HepG2 (cell line): ENCODE measurements at regions not wholly inside any gene's neighbourhood (a gene's known extent, or its start where the extent isn't known, plus 50 kb on each side); places are given as distances from the start of the nearest gene placed in this dataset.

Experiments
- ATAC-seq: fragments of 200-7000 bp; cut with Tn5 transposase; 3 replicates; pipeline ENCODE4 v1.9.1; 2020; ENCODE audit warnings: mild to moderate bottlenecking, moderate library complexity
- BruUV-seq: library from RNA; stranded (reverse); fragments of 400-500 nt; replicated peaks from 2 replicates; lab custom pipeline; 2021; lab: Mats Ljungman, UMichigan
- CTCF ChIA-PET: fragments of 300-600 bp; formaldehyde crosslinking; extraction: SDS; loops from one replicate; lab custom pipeline; 2021; ENCODE audit warnings: low total read pairs, inconsistent platforms, low intra/inter-chr PET ratio; lab: Yijun Ruan, JAX
- POLR2A ChIA-PET: fragments of 350-600 bp; sonication (Branson Sonifier 250); formaldehyde crosslinking; loops from one replicate; lab custom pipeline; 2020; ENCODE audit warnings: antibody characterized with exemption, inconsistent platforms; lab: Yijun Ruan, JAX
- DNase-seq: peaks from one replicate; pipeline ENCODE4 v3.0.0-alpha.2; 2015; ENCODE audit warnings: low spot score
- FAIRE-seq: peaks from 3 replicates; lab custom pipeline; 2011; peaks lifted over from hg19 to GRCh38; lab: Jason Lieb, UNC
- H2AFZ ChIP-seq: one replicate; pipeline ENCODE4 v1.6.1; 2011; ENCODE audit warnings: low read length, inconsistent platforms
- H3K27ac ChIP-seq: fragments of 300-600 bp; 3 replicates; pipeline ENCODE4 v1.8.0; 2011; ENCODE audit warnings: mixed run types, mild to moderate bottlenecking, mixed read lengths, low read length, inconsistent platforms; ENCODE audit not compliant: insufficient read depth; ENCODE audit errors: extremely low read length
- H3K27me3 ChIP-seq, 2 experiments: fragments of 200-600 bp in 1 of 2; 2 replicates in 1 of 2; 3 replicates in 1 of 2; pipeline versions ENCODE4 v1.6.0 to v1.8.0; 2011; ENCODE audit warnings: low read length in 2 of 2, mild to moderate bottlenecking in 2 of 2, moderate library complexity in 2 of 2, inconsistent platforms in 1 of 2; ENCODE audit not compliant: insufficient read depth in 2 of 2, control insufficient read depth in 1 of 2
- H3K36me3 ChIP-seq, 2 experiments: fragments of 200-600 bp in 1 of 2; replicated peaks in 1 of 2; 2 replicates in 1 of 2; 3 replicates in 1 of 2; pipeline versions ENCODE4 v1.5.1 to v1.8.0; 2011; ENCODE audit warnings: low read length in 2 of 2, inconsistent platforms in 1 of 2; ENCODE audit not compliant: insufficient read depth in 2 of 2, control insufficient read depth in 1 of 2
- H3K4me1 ChIP-seq: 2 replicates; pipeline ENCODE4 v1.5.1; 2012; ENCODE audit warnings: low read length, inconsistent platforms; ENCODE audit not compliant: insufficient read depth
- H3K4me2 ChIP-seq: 2 replicates; pipeline ENCODE4 v1.6.0; 2011; ENCODE audit warnings: low read depth, low read length, inconsistent platforms
- H3K4me3 ChIP-seq, 3 experiments: fragments of 200-600 bp in 1 of 3; sonication (generic), shearing (Covaris generic) in 1 of 3; replicated peaks in 1 of 3; 2 replicates each; pipeline ENCODE4 v1.5.1; 2011 to 2016; ENCODE audit warnings: low read length in 3 of 3, inconsistent platforms in 2 of 3, low read depth in 2 of 3, mild to moderate bottlenecking in 2 of 3, control low read depth in 1 of 3, mixed read lengths in 1 of 3; ENCODE audit not compliant: insufficient read depth in 1 of 3
- H3K79me2 ChIP-seq: one replicate; pipeline ENCODE4 v1.6.1; 2011; ENCODE audit warnings: low read length, inconsistent platforms; ENCODE audit not compliant: insufficient read depth
- H3K9ac ChIP-seq: 2 replicates; pipeline ENCODE4 v1.6.0; 2011; ENCODE audit warnings: mild to moderate bottlenecking, low read depth, low read length, inconsistent platforms; ENCODE audit not compliant: insufficient read depth
- H3K9me3 ChIP-seq: 2 replicates; pipeline ENCODE4 v1.5.1; 2012; ENCODE audit warnings: mild to moderate bottlenecking, low read length
- H4K20me1 ChIP-seq: 2 replicates; pipeline ENCODE4 v1.6.0; 2011; ENCODE audit warnings: inconsistent platforms, mild to moderate bottlenecking, low read length, moderate library complexity; ENCODE audit not compliant: insufficient read depth
- BHLHE40 ChIP-seq: IDR thresholded peaks from 2 replicates; pipeline ENCODE4 v1.6.1; 2011; ENCODE audit warnings: low read length, improper control_type of control experiment
- EEA1 ChIP-seq: sonication (generic); formaldehyde crosslinking; IDR thresholded peaks from 2 replicates; pipeline ENCODE4 v1.5.1; 2020; ENCODE audit warnings: mild to moderate bottlenecking, missing genetic modification reagents, borderline replicate concordance
- KAT7 ChIP-seq: IDR thresholded peaks from 2 replicates; pipeline ENCODE4 v1.6.1; 2018; ENCODE audit warnings: borderline replicate concordance, missing compliant biosample characterization
- MAFF ChIP-seq: IDR thresholded peaks from 2 replicates; pipeline ENCODE4 v1.6.1; 2011; ENCODE audit warnings: low read depth, low read length, improper control_type of control experiment
- MAFK ChIP-seq, 2 experiments: IDR thresholded peaks in 1 of 2; conservative IDR thresholded peaks in 1 of 2; 2 replicates each; pipeline ENCODE4 v1.6.1; 2011; ENCODE audit warnings: improper control_type of control experiment in 2 of 2, low read length in 2 of 2
- NFE2 ChIP-seq: sonication (generic); formaldehyde crosslinking; IDR thresholded peaks from 2 replicates; pipeline ENCODE4 v1.4.0; 2020; ENCODE audit warnings: missing genetic modification reagents
- PREB ChIP-seq: sonication (generic); formaldehyde crosslinking; IDR thresholded peaks from 2 replicates; pipeline ENCODE4 v1.4.0; 2020; ENCODE audit warnings: missing genetic modification reagents
- TMF1 ChIP-seq: sonication (generic); formaldehyde crosslinking; IDR thresholded peaks from 2 replicates; pipeline ENCODE4 v1.8.1; 2022; ENCODE audit warnings: low read depth, missing genetic modification reagents
- ZBTB34 ChIP-seq: sonication (generic); formaldehyde crosslinking; IDR thresholded peaks from 2 replicates; pipeline ENCODE4 v1.8.0; 2022; ENCODE audit warnings: mild to moderate bottlenecking, missing genetic modification reagents
- ZSCAN29 ChIP-seq: sonication (generic); formaldehyde crosslinking; conservative IDR thresholded peaks from 2 replicates; pipeline ENCODE4 v1.4.0; 2020; ENCODE audit warnings: mild to moderate bottlenecking, missing genetic modification reagents
- WGBS: methylation state at CpG from one replicate; pipeline ENCODE4 v1.1.6; 2017; ENCODE audit warnings: low lambda C conversion rate; 5-methylcytosine and 5-hydroxymethylcytosine counted together
- in situ Hi-C: cut with HindIII; loops from 2 replicates; pipeline ENCODE4 v1.10.0; 2017; ENCODE audit warnings: low pct_unique_long_range_greater_than_20kb; ENCODE audit not compliant: extremely low pct_ligation_motif_present
- intact Hi-C: fragments of 100-400 bp; cut with micrococcal nuclease; formaldehyde crosslinking; loops from one replicate; pipeline ENCODE4 v1.10.0; 2022; ENCODE audit not compliant: unreplicated experiment

GRCh38 chr9:82784589-82784988 lies 278.4 kb downstream of the RASEF start:
- H3K27ac ChIP-seq = no peak overlapping the region
- no peaks in the 10 kb centered on the region for H3K9me3 ChIP-seq
- ChIA-PET POLR2A (no interaction called here), CTCF (no interaction called here)
- no peak for DNase-seq
- in situ Hi-C loops = no loop called here
- no peaks in the 10 kb centered on the region for H3K79me2 ChIP-seq
- BruUV-seq = no TSS peak
- no peaks in the 10 kb centered on the region for H4K20me1 ChIP-seq
- H3K27me3 ChIP-seq = no peaks in the 10 kb centered on the region
- 85% methylated on average over 1 of the region's 1 CpG for WGBS
- no peak overlapping the region for H3K4me2 ChIP-seq
- H3K9ac ChIP-seq = no peak overlapping the region
- TF ChIP-seq ZSCAN29 = no peak
- TF ChIP-seq MAFK (conservative IDR thresholded peaks at IDR 0.05 in 1 of 2, IDR thresholded peaks at IDR 0.05 in 1 of 2; ENCODE audit: low read length in 2 of 2) = peak; percentile 61 to 81
- no peak for TF ChIP-seq PREB (CRISPR knock-in tag)
- TF ChIP-seq ZBTB34 (CRISPR knock-in tag) = no peak
- no peak for TF ChIP-seq TMF1 (CRISPR knock-in tag)
- TF ChIP-seq EEA1 (CRISPR knock-in tag) = no peak
- TF ChIP-seq BHLHE40 = no peak
- TF ChIP-seq MAFF = peak; percentile 61
- no peak for TF ChIP-seq KAT7 (CRISPR knock-in tag)
- no peak for TF ChIP-seq NFE2
- intact Hi-C loops = no loop called here
- H2AFZ ChIP-seq = no peak overlapping the region
- H3K36me3 ChIP-seq = no peaks in the 10 kb centered on the region
- FAIRE-seq = no peak
- ATAC-seq = no peak
- peaks cover 6% of the 10 kb centered on the region; the same call in 1 of the 2 replicates for H3K4me1 ChIP-seq
- H3K4me3 ChIP-seq = no peak overlapping the region
